SIG-M5 treated with dmso at 0.1 percent for 504 hours (cell line): ENCODE measurements at regions not wholly inside any gene's neighbourhood (a gene's known extent, or its start where the extent isn't known, plus 50 kb on each side); places are given as distances from the start of the nearest gene placed in this dataset.
"Not testable (repeated sequence)": the region's sequence is repeated elsewhere in the genome, so short reads cannot be mapped to it uniquely, and the experiment has no call there.

Experiments
- DNase-seq: peaks from one replicate; lab custom pipeline; 2025; ENCODE audit not compliant: unreplicated experiment; lab: John Stamatoyannopoulos, UW

- DNase-seq: no peak
Measured at GRCh38 chr1:29424266-29424665, 187.9 kb downstream of the PTPRU start.

- no peak for DNase-seq
Measured at GRCh38 chr1:29420202-29420601, 183.9 kb downstream of the PTPRU start.

- DNase-seq: no peak
Measured at GRCh38 chr1:29417971-29418370, 181.6 kb downstream of the PTPRU start.

GRCh38 chr1:29417147-29417858 is 181.0 kb downstream of the PTPRU start:
- DNase-seq: no peak

GRCh38 chr1:29416267-29417146 is 180.2 kb downstream of the PTPRU start:
- no peak for DNase-seq

- no peak for DNase-seq
Measured at GRCh38 chr1:29415861-29416260, 179.5 kb downstream of the PTPRU start.

GRCh38 chr1:29415156-29415830 is 179.0 kb downstream of the PTPRU start:
- no peak for DNase-seq

GRCh38 chr1:29414086-29414485 is 177.8 kb downstream of the PTPRU start:
- DNase-seq: no peak

GRCh38 chr1:29413661-29414060 is 177.3 kb downstream of the PTPRU start:
- DNase-seq: no peak

- DNase-seq: no peak
Measured at GRCh38 chr1:29412591-29412990, 176.3 kb downstream of the PTPRU start.

- no peak for DNase-seq
Measured at GRCh38 chr1:29410476-29410875, 174.2 kb downstream of the PTPRU start.

GRCh38 chr1:29409616-29410015 is 173.3 kb downstream of the PTPRU start:
- no peak for DNase-seq

GRCh38 chr1:29408831-29409605 is 172.7 kb downstream of the PTPRU start:
- no peak for DNase-seq

- DNase-seq: no peak
Measured at GRCh38 chr1:29406814-29407213, 170.5 kb downstream of the PTPRU start.

- not testable (repeated sequence) for DNase-seq
Measured at GRCh38 chr1:29400203-29400602, 163.9 kb downstream of the PTPRU start.

GRCh38 chr1:29399465-29399864 is 163.1 kb downstream of the PTPRU start:
- no peak for DNase-seq

- no peak for DNase-seq
Measured at GRCh38 chr1:29398431-29398830, 162.1 kb downstream of the PTPRU start.

GRCh38 chr1:29397981-29398380 is 161.7 kb downstream of the PTPRU start:
- DNase-seq: no peak

GRCh38 chr1:29397256-29397590 is 160.9 kb downstream of the PTPRU start:
- DNase-seq: no peak

- no peak for DNase-seq
Measured at GRCh38 chr1:29396438-29397255, 160.3 kb downstream of the PTPRU start.
